GM19467 (cell line): ENCODE measurements at regions not wholly inside any gene's neighbourhood (a gene's known extent, or its start where the extent isn't known, plus 50 kb on each side); places are given as distances from the start of the nearest gene placed in this dataset.
"Not testable (repeated sequence)": the region's sequence is repeated elsewhere in the genome, so short reads cannot be mapped to it uniquely, and the experiment has no call there.

Experiments used
- ATAC-seq: cut with Tn5 transposase; IDR thresholded peaks from one replicate; pipeline ENCODE4 v1.9.1; 2021; ENCODE audit warnings: mild to moderate bottlenecking, moderate library complexity; ENCODE audit not compliant: unreplicated experiment

GRCh38 chr14:30257946-30258661 is 300.9 kb upstream of the G2E3 start:
- ATAC-seq: no peak

GRCh38 chr14:30260833-30261607 is 297.9 kb upstream of the G2E3 start:
- ATAC-seq: no peak

- ATAC-seq: no peak
Measured at GRCh38 chr14:30264161-30264560, 294.8 kb upstream of the G2E3 start.

GRCh38 chr14:30266290-30266689 is 292.7 kb upstream of the G2E3 start:
- ATAC-seq: no peak

- no peak for ATAC-seq
Measured at GRCh38 chr14:30267141-30267540, 291.8 kb upstream of the G2E3 start.

GRCh38 chr14:30270200-30271161 is 288.5 kb upstream of the G2E3 start:
- ATAC-seq: peak; percentile 98

- ATAC-seq: no peak
Measured at GRCh38 chr14:30271811-30272323, 287.1 kb upstream of the G2E3 start.

GRCh38 chr14:30272848-30273832 is 285.8 kb upstream of the G2E3 start:
- ATAC-seq: no peak

- no peak for ATAC-seq
Measured at GRCh38 chr14:30275604-30276003, 283.4 kb upstream of the G2E3 start.

GRCh38 chr14:30277268-30277667 is 281.7 kb upstream of the G2E3 start:
- no peak for ATAC-seq

- not testable (repeated sequence) for ATAC-seq
Measured at GRCh38 chr14:30278856-30279255, 280.1 kb upstream of the G2E3 start.

- ATAC-seq: no peak
Measured at GRCh38 chr14:30283822-30284446, 275.0 kb upstream of the G2E3 start.

- no peak for ATAC-seq
Measured at GRCh38 chr14:30284808-30285207, 274.1 kb upstream of the G2E3 start.

GRCh38 chr14:30287579-30288445 is 271.1 kb upstream of the G2E3 start:
- no peak for ATAC-seq

GRCh38 chr14:30290001-30290400 is 269.0 kb upstream of the G2E3 start:
- ATAC-seq: no peak

GRCh38 chr14:30291216-30291615 is 267.7 kb upstream of the G2E3 start:
- ATAC-seq: no peak

- ATAC-seq: no peak
Measured at GRCh38 chr14:30292541-30292940, 266.4 kb upstream of the G2E3 start.

GRCh38 chr14:30295980-30296379 is 263.0 kb upstream of the G2E3 start:
- ATAC-seq: no peak
